ENCODE measurements at regions not wholly inside any gene's neighbourhood (a gene's known extent, or its start where the extent isn't known, plus 50 kb on each side); places are given as distances from the start of the nearest gene placed in this dataset.

DNA sequence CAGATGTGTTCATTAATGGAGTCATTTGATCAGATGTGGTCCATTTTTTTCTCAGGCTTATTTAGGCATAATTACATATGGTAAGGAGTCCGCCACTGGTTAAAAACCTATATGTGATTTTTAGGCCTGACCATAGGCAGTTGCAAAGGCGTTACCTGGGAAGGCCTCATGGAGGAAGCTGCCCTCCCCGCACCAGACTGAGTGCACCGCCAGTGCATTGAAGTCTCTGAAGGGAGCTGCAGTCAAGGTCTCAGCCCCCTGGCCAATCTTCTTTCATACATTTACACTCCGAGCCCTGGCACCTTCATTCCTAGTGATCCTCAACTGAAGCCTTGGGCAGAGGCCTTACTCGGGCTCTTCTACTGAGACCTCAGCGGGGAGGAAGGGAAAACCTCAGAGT lies 898.2 kb upstream of the AGA start:
- no peaks in the 10 kb centered on the region for H3K4me1 ChIP-seq
- H3K9me3 ChIP-seq, result no peaks in the 10 kb centered on the region
- H3K27ac ChIP-seq, result no peak overlapping the region
- no peaks in the 10 kb centered on the region for H3K36me3 ChIP-seq
- no peak overlapping the region for H3K4me3 ChIP-seq
- H3K27me3 ChIP-seq, result no peaks in the 10 kb centered on the region
- TF ChIP-seq, protein P1, sequence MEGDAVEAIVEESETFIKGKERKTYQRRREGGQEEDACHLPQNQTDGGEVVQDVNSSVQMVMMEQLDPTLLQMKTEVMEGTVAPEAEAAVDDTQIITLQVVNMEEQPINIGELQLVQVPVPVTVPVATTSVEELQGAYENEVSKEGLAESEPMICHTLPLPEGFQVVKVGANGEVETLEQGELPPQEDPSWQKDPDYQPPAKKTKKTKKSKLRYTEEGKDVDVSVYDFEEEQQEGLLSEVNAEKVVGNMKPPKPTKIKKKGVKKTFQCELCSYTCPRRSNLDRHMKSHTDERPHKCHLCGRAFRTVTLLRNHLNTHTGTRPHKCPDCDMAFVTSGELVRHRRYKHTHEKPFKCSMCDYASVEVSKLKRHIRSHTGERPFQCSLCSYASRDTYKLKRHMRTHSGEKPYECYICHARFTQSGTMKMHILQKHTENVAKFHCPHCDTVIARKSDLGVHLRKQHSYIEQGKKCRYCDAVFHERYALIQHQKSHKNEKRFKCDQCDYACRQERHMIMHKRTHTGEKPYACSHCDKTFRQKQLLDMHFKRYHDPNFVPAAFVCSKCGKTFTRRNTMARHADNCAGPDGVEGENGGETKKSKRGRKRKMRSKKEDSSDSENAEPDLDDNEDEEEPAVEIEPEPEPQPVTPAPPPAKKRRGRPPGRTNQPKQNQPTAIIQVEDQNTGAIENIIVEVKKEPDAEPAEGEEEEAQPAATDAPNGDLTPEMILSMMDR (IDR thresholded peaks at IDR 0.05), result no peak
- intact Hi-C loops (cut with DNase I), result no loop called here
- no peak for DNase-seq
- no peak for ATAC-seq

DNA sequence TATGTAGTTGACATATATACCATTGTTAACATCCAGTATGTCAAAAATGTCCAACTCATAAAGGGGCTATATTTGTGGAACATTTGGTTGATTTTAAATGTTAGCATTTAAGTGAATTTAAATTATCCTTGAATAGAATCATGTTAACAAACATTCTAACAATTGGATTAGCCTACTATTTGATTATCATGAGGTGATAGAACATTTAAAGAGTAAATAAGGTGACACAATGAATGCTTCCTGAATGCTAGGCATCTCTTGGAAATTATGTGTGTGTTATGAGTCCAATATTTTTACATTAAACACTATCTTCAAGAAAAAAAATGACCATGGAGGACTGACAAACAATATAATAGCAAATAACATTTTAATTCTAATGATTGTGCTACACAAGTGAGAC lies 901.9 kb upstream of the AGA start:
- H3K4me1 ChIP-seq, result no peaks in the 10 kb centered on the region
- H3K27me3 ChIP-seq, result no peaks in the 10 kb centered on the region
- H3K27ac ChIP-seq, result no peak overlapping the region
- intact Hi-C loops (cut with DNase I), result no loop called here
- H3K36me3 ChIP-seq, result no peaks in the 10 kb centered on the region
- ATAC-seq (no peak), DNase-seq (no peak)
- H3K4me3 ChIP-seq, result no peak overlapping the region
- TF ChIP-seq, protein P1 (IDR thresholded peaks at IDR 0.05), result no peak
- no peaks in the 10 kb centered on the region for H3K9me3 ChIP-seq

GRCh38 chr4:178347111-178347510 lies 904.9 kb upstream of the AGA start:
- Histone ChIP-seq H3K36me3 (no peaks in the 10 kb centered on the region), H3K4me3 (no peak overlapping the region), H3K4me1 (no peaks in the 10 kb centered on the region), H3K9me3 (no peaks in the 10 kb centered on the region), H3K27me3 (no peaks in the 10 kb centered on the region), H3K27ac (no peak overlapping the region)
- DNase-seq (no peak), ATAC-seq (no peak)
- TF ChIP-seq, protein P1 (IDR thresholded peaks at IDR 0.05), result no peak
- intact Hi-C loops (cut with DNase I), result no loop called here

- DNase-seq, result no peak
- no peak for ATAC-seq
- Histone ChIP-seq H3K4me1 (no peaks in the 10 kb centered on the region), H3K36me3 (no peaks in the 10 kb centered on the region), H3K27me3 (no peaks in the 10 kb centered on the region), H3K27ac (no peak overlapping the region), H3K4me3 (no peak overlapping the region), H3K9me3 (no peaks in the 10 kb centered on the region)
- TF ChIP-seq, protein P1 (IDR thresholded peaks at IDR 0.05), result no peak
- intact Hi-C loops (cut with DNase I), result no loop called here
Measured at GRCh38 chr4:178349601-178350000, 907.4 kb upstream of the AGA start.

GRCh38 chr4:178351185-178351584 lies 908.9 kb upstream of the AGA start:
- intact Hi-C loops (cut with DNase I), result no loop called here
- DNase-seq (no peak), ATAC-seq (no peak)
- no peaks in the 10 kb centered on the region for H3K9me3 ChIP-seq
- no peaks in the 10 kb centered on the region for H3K4me1 ChIP-seq
- no peak overlapping the region for H3K27ac ChIP-seq
- H3K4me3 ChIP-seq, result no peak overlapping the region
- H3K27me3 ChIP-seq, result no peaks in the 10 kb centered on the region
- no peaks in the 10 kb centered on the region for H3K36me3 ChIP-seq
- TF ChIP-seq, protein P1 (IDR thresholded peaks at IDR 0.05), result no peak

GRCh38 chr4:178356725-178357124 lies 914.5 kb upstream of the AGA start:
- Histone ChIP-seq H3K4me1 (no peaks in the 10 kb centered on the region), H3K27me3 (no peaks in the 10 kb centered on the region), H3K27ac (no peak overlapping the region), H3K36me3 (no peaks in the 10 kb centered on the region), H3K9me3 (no peaks in the 10 kb centered on the region), H3K4me3 (no peak overlapping the region)
- no peak for ATAC-seq
- TF ChIP-seq, protein P1 (IDR thresholded peaks at IDR 0.05), result no peak
- intact Hi-C loops (cut with DNase I), result no loop called here
- no peak for DNase-seq
